CD14-positive monocyte (primary cell): ENCODE measurements at regions not wholly inside any gene's neighbourhood (a gene's known extent, or its start where the extent isn't known, plus 50 kb on each side); places are given as distances from the start of the nearest gene placed in this dataset.

ENCODE experiments used
- DNase-seq, 3 donors: peaks; one replicate each; pipeline ENCODE4 v3.0.0-alpha.2; 2011 to 2022
- H2AFZ ChIP-seq: 2 replicates; pipeline ENCODE4 v1.6.0; 2012; ENCODE audit warnings: mild to moderate bottlenecking, low read depth, low read length, inconsistent platforms; ENCODE audit not compliant: insufficient read depth, poor library complexity, severe bottlenecking
- H3K27ac ChIP-seq, 2 donors: 1 replicate in 1 of 2; 2 replicates in 1 of 2; pipeline ENCODE4 v1.5.1; 2012 to 2013; ENCODE audit warnings: low read length in 2 of 2, control low read depth in 1 of 2, inconsistent platforms in 1 of 2, low read depth in 1 of 2, mild to moderate bottlenecking in 1 of 2
- H3K27me3 ChIP-seq, 2 donors: one replicate each; pipeline versions ENCODE4 v1.6.0 to v1.6.1; 2011 to 2013; ENCODE audit warnings: low read length in 2 of 2; ENCODE audit not compliant: control insufficient read depth in 2 of 2, insufficient read depth in 2 of 2
- H3K36me3 ChIP-seq, 2 donors: replicated peaks in 1 of 2; 1 replicate in 1 of 2; 2 replicates in 1 of 2; pipeline versions ENCODE4 v1.5.1 to v1.6.1; 2012 to 2013; ENCODE audit warnings: low read length in 2 of 2, control low read depth in 1 of 2, inconsistent platforms in 1 of 2, mild to moderate bottlenecking in 1 of 2; ENCODE audit not compliant: insufficient read depth in 2 of 2, control insufficient read depth in 1 of 2
- H3K4me1 ChIP-seq, 2 donors: 1 replicate in 1 of 2; 2 replicates in 1 of 2; pipeline versions ENCODE4 v1.5.1 to v1.6.1; 2012 to 2013; ENCODE audit warnings: low read length in 2 of 2, control low read depth in 1 of 2, inconsistent platforms in 1 of 2, mild to moderate bottlenecking in 1 of 2, moderate library complexity in 1 of 2; ENCODE audit not compliant: insufficient read depth in 2 of 2, control insufficient read depth in 1 of 2
- H3K4me2 ChIP-seq: replicated peaks from 2 replicates; pipeline ENCODE3; 2012; ENCODE audit warnings: low read length, moderate library complexity, mild to moderate bottlenecking; ENCODE audit not compliant: poor library complexity, severe bottlenecking; ENCODE audit errors: extremely low read depth
- H3K4me3 ChIP-seq, 3 experiments: fragments of 200-600 bp in 1 of 3; sonication (generic) in 1 of 3; replicated peaks in 1 of 3; 1 replicate in 2 of 3; 2 replicates in 1 of 3; pipeline ENCODE4 v1.5.1; 2011 to 2013; ENCODE audit warnings: low read length in 3 of 3, mild to moderate bottlenecking in 3 of 3, control low read depth in 2 of 3, low read depth in 2 of 3, inconsistent platforms in 1 of 3, moderate library complexity in 1 of 3
- H3K79me2 ChIP-seq: 2 replicates; pipeline ENCODE4 v1.6.0; 2012; ENCODE audit warnings: mild to moderate bottlenecking, control low read depth, inconsistent platforms, low read length, moderate library complexity; ENCODE audit not compliant: insufficient read depth
- H3K9ac ChIP-seq: 2 replicates; pipeline ENCODE4 v1.6.0; 2017; ENCODE audit warnings: low read length, mild to moderate bottlenecking; ENCODE audit not compliant: insufficient read depth, poor library complexity, severe bottlenecking
- H3K9me3 ChIP-seq, 2 donors: replicated peaks in 1 of 2; 1 replicate in 1 of 2; 2 replicates in 1 of 2; pipeline versions ENCODE4 v1.5.1 to v1.6.1; 2012 to 2013; ENCODE audit warnings: low read length in 2 of 2, control low read depth in 1 of 2; ENCODE audit not compliant: control insufficient read depth in 1 of 2, insufficient read depth in 1 of 2
- H4K20me1 ChIP-seq: 2 replicates; pipeline ENCODE4 v1.6.0; 2012; ENCODE audit warnings: mild to moderate bottlenecking, low read length, control low read depth, moderate library complexity; ENCODE audit not compliant: insufficient read depth
- H3K27ac Mint-ChIP-seq, 7 donors: one replicate each; pipeline ENCODE4 v1.8.0; 2020; ENCODE audit warnings: mild to moderate bottlenecking in 7 of 7, mixed read lengths in 7 of 7, moderate library complexity in 6 of 7, inconsistent platforms in 2 of 7
- H3K27me3 Mint-ChIP-seq, 3 donors: one replicate each; pipeline ENCODE4 v1.8.0; 2021 to 2022; ENCODE audit warnings: low read depth in 3 of 3, mild to moderate bottlenecking in 3 of 3, mixed read lengths in 3 of 3, moderate library complexity in 3 of 3, inconsistent platforms in 1 of 3
- H3K36me3 Mint-ChIP-seq, 2 donors: one replicate each; pipeline ENCODE4 v1.8.0; 2020; ENCODE audit warnings: mixed read lengths in 2 of 2, inconsistent platforms in 1 of 2, mild to moderate bottlenecking in 1 of 2
- H3K4me1 Mint-ChIP-seq: one replicate; pipeline ENCODE4 v1.8.0; 2020; ENCODE audit warnings: mild to moderate bottlenecking, mixed read lengths
- H3K4me3 Mint-ChIP-seq, 2 donors: one replicate each; pipeline ENCODE4 v1.8.0; 2020; ENCODE audit warnings: mild to moderate bottlenecking in 2 of 2, mixed read lengths in 2 of 2, moderate library complexity in 1 of 2
- H3K9me3 Mint-ChIP-seq, 7 donors: one replicate each; pipeline ENCODE4 v1.8.0; 2020 to 2022; ENCODE audit warnings: mixed read lengths in 7 of 7, mild to moderate bottlenecking in 6 of 7, moderate library complexity in 6 of 7, inconsistent platforms in 2 of 7
- WGBS: methylation state at CpG from one replicate; pipeline ENCODE4 v1.1.5; 2013; ENCODE audit warnings: missing lambda C conversion rate; ENCODE audit not compliant: insufficient coverage; 5-methylcytosine and 5-hydroxymethylcytosine counted together
- intact Hi-C, 2 donors: fragments of 100-400 bp; cut with micrococcal nuclease; formaldehyde crosslinking; loops; one replicate each; pipeline versions ENCODE4 v1.15.0 to v1.15.1; 2023
- TF ChIP-seq, protein P1 (sequence below): fragments of 200-600 bp; IDR thresholded peaks from one replicate; pipeline ENCODE4 v1.8.0; 2022; ENCODE audit warnings: antibody characterized with exemption, mild to moderate bottlenecking

DNA sequence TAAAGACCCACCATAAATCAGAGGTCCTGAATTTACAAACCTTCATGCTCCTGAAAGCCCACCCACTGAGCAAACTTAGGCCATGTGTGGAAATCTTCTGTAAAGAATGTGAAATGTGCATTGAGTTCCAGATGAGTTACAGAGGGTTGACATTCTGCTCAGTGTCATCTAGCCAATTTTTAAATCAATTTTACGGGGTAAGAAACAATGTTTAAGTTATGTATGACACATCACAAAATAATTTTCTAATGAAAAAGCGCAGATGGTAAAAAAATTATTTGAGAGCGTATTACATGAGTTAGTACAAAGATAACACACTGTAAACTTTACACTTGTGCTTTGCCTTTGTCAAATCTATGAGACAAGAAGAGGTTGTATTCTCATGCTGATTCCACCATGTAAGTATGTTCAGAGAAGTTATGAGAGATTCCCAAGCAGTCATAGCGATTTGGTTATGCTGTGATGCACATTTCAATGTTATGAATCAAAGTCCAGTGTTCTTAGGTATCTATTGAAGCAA lies 446.3 kb downstream of the ADCYAP1 start:
- Mint-ChIP-seq H3K27ac (no peak overlapping the region), H3K9me3 (peaks cover 0 to 3% (median 2%) of the 10 kb centered on the region in 7 donors), H3K27me3 (no peaks in the 10 kb centered on the region), H3K4me3 (no peak overlapping the region), H3K36me3 (no peaks in the 10 kb centered on the region), H3K4me1 (no peaks in the 10 kb centered on the region)
- Histone ChIP-seq H2AFZ (no peak overlapping the region), H3K4me3 (no peak overlapping the region), H4K20me1 (no peaks in the 10 kb centered on the region), H3K4me2 (no peak overlapping the region), H3K36me3 (no peaks in the 10 kb centered on the region), H3K27ac (no peak overlapping the region), H3K9me3 (no peaks in the 10 kb centered on the region), H3K9ac (no peak overlapping the region), H3K27me3 (no peaks in the 10 kb centered on the region), H3K4me1 (no peaks in the 10 kb centered on the region), H3K79me2 (no peaks in the 10 kb centered on the region)
- TF ChIP-seq, protein P1, sequence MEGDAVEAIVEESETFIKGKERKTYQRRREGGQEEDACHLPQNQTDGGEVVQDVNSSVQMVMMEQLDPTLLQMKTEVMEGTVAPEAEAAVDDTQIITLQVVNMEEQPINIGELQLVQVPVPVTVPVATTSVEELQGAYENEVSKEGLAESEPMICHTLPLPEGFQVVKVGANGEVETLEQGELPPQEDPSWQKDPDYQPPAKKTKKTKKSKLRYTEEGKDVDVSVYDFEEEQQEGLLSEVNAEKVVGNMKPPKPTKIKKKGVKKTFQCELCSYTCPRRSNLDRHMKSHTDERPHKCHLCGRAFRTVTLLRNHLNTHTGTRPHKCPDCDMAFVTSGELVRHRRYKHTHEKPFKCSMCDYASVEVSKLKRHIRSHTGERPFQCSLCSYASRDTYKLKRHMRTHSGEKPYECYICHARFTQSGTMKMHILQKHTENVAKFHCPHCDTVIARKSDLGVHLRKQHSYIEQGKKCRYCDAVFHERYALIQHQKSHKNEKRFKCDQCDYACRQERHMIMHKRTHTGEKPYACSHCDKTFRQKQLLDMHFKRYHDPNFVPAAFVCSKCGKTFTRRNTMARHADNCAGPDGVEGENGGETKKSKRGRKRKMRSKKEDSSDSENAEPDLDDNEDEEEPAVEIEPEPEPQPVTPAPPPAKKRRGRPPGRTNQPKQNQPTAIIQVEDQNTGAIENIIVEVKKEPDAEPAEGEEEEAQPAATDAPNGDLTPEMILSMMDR, result no peak
- WGBS, result no CpG with 5 or more reads among the region's 4 CpGs
- no peak for DNase-seq
- intact Hi-C loops, result no loop called here

DNA sequence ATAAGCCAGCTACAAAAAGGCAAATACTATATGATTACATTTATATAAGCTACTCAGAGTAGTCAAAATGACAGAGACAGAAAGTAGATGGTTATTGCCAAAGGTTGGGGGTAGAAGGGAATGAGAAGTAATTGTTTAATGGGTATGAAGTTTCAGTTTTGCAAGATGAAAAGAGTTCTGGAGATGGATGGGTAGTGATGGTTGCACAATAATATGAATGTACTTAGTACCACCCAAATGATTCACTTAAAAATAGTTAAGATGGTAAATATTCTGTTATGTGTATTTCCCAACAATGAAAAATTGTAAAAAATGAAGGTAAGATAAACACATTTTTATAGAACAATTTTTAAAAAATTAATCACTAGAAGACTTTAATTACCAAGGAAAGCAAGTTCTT lies 448.4 kb downstream of the ADCYAP1 start:
- Mint-ChIP-seq H3K27me3 (no peaks in the 10 kb centered on the region), H3K27ac (no peak overlapping the region), H3K36me3 (no peaks in the 10 kb centered on the region), H3K4me3 (no peak overlapping the region), H3K4me1 (no peaks in the 10 kb centered on the region), H3K9me3 (peaks cover 0 to 3% (median 2%) of the 10 kb centered on the region in 7 donors)
- TF ChIP-seq, protein P1, result no peak
- Histone ChIP-seq H3K9ac (no peak overlapping the region), H3K27me3 (no peaks in the 10 kb centered on the region), H3K27ac (no peak overlapping the region), H3K4me1 (no peaks in the 10 kb centered on the region), H3K4me2 (no peak overlapping the region), H3K79me2 (no peaks in the 10 kb centered on the region), H3K4me3 (no peak overlapping the region), H3K9me3 (peaks cover 0 to 9% of the 10 kb centered on the region in 2 donors), H4K20me1 (no peaks in the 10 kb centered on the region), H2AFZ (no peak overlapping the region), H3K36me3 (no peaks in the 10 kb centered on the region)
- DNase-seq, result no peak
- intact Hi-C loops, result no loop called here
